ENCODE measurements at regions not wholly inside any gene's neighbourhood (a gene's known extent, or its start where the extent isn't known, plus 50 kb on each side); places are given as distances from the start of the nearest gene placed in this dataset.

DNA sequence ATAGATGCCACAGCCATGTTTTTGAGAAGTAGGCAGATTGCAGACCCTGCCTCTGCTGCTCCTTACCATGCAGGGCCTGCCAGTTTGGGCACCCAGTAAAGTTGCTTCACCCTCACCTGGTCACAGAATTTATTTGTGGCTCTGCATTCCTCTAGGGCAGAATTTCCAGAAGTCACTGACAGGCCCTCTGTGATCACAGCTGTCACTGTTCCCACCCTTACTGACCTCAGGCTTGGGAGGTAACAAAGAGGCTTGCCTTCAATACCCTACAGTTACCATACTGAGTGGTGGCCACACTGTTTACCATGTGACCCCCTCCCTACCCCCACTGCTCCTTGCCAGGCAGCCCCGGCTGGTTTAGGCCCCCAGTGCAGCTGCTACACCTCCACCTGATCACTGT lies 375.1 kb downstream of the SH3BGRL start:
- no CpG with 5 or more reads among the region's 1 CpG for WGBS (ENCODE audit: insufficient coverage)
- no peak for DNase-seq
- no peaks in the 10 kb centered on the region for H3K27me3 ChIP-seq (ENCODE audit: control insufficient read depth in 2 of 2, insufficient read depth in 2 of 2, low read length in 2 of 2)
- H3K79me2 ChIP-seq (ENCODE audit: insufficient read depth, low read length) = no peaks in the 10 kb centered on the region
- H3K9me3 ChIP-seq (replicated peaks in 1 of 2; ENCODE audit: control insufficient read depth in 1 of 2, insufficient read depth in 1 of 2, low read length in 2 of 2) = peaks cover 0 to 14% of the 10 kb centered on the region in 2 donors
- H3K36me3 ChIP-seq (replicated peaks in 1 of 2; ENCODE audit: control insufficient read depth in 1 of 2, insufficient read depth in 2 of 2, low read length in 2 of 2) = no peaks in the 10 kb centered on the region
- H3K4me1 ChIP-seq (ENCODE audit: control insufficient read depth in 1 of 2, insufficient read depth in 2 of 2, low read length in 2 of 2) = no peaks in the 10 kb centered on the region
- TF ChIP-seq, protein P1, sequence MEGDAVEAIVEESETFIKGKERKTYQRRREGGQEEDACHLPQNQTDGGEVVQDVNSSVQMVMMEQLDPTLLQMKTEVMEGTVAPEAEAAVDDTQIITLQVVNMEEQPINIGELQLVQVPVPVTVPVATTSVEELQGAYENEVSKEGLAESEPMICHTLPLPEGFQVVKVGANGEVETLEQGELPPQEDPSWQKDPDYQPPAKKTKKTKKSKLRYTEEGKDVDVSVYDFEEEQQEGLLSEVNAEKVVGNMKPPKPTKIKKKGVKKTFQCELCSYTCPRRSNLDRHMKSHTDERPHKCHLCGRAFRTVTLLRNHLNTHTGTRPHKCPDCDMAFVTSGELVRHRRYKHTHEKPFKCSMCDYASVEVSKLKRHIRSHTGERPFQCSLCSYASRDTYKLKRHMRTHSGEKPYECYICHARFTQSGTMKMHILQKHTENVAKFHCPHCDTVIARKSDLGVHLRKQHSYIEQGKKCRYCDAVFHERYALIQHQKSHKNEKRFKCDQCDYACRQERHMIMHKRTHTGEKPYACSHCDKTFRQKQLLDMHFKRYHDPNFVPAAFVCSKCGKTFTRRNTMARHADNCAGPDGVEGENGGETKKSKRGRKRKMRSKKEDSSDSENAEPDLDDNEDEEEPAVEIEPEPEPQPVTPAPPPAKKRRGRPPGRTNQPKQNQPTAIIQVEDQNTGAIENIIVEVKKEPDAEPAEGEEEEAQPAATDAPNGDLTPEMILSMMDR (IDR thresholded peaks at IDR 0.05) = no peak
- H3K27ac Mint-ChIP-seq = no peak overlapping the region
- H4K20me1 ChIP-seq (ENCODE audit: insufficient read depth, low read length) = no peaks in the 10 kb centered on the region
- intact Hi-C loops (cut with micrococcal nuclease) = no loop called here
- no peaks in the 10 kb centered on the region for H3K4me1 Mint-ChIP-seq
- H3K36me3 Mint-ChIP-seq = no peaks in the 10 kb centered on the region
- no peak overlapping the region for H3K27ac ChIP-seq (ENCODE audit: low read depth in 1 of 2, low read length in 2 of 2)
- peaks cover 0 to 2% (median 0%) of the 10 kb centered on the region in 3 donors for H3K27me3 Mint-ChIP-seq (ENCODE audit: low read depth in 3 of 3)
- H3K4me2 ChIP-seq (replicated peaks; ENCODE audit: extremely low read depth, low read length, poor library complexity, severe bottlenecking) = no peak overlapping the region
- H2AFZ ChIP-seq (ENCODE audit: insufficient read depth, low read depth, low read length, poor library complexity, severe bottlenecking) = no peak overlapping the region
- H3K9ac ChIP-seq (ENCODE audit: insufficient read depth, low read length, poor library complexity, severe bottlenecking) = no peak overlapping the region
- no peak overlapping the region for H3K4me3 Mint-ChIP-seq
- H3K9me3 Mint-ChIP-seq = peaks cover 0 to 8% (median 2%) of the 10 kb centered on the region in 7 donors
- H3K4me3 ChIP-seq (replicated peaks in 1 of 3; ENCODE audit: low read depth in 2 of 3, low read length in 3 of 3) = no peak overlapping the region

DNA sequence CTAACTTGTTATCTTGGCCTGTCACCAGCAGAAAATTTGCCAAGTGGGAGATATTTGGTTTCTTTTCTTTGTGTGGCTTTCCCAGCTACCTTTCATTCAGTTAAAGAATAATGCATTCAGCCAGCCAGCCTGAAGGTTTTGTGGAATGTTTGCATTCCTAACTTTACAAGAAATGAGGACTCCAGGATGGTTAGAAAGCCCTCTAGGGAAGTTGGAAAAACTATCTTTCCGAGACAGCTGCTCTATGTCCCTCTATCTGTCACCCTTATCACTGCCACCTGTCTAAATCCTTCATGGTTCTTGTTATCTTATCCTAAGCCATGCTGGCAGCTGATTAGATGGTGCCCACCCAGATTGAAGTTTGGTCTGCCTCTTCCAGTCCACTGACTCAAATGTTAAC lies 384.2 kb downstream of the SH3BGRL start:
- Mint-ChIP-seq H3K27ac (no peak overlapping the region), H3K9me3 (peaks cover 0 to 3% (median 0%) of the 10 kb centered on the region in 7 donors), H3K4me3 (no peak overlapping the region), H3K4me1 (no peaks in the 10 kb centered on the region), H3K27me3 (ENCODE audit: low read depth in 3 of 3) (peaks cover 0 to 1% (median 0%) of the 10 kb centered on the region in 3 donors), H3K36me3 (no peaks in the 10 kb centered on the region)
- Histone ChIP-seq H3K27ac (ENCODE audit: low read depth in 1 of 2, low read length in 2 of 2) (no peak overlapping the region), H3K9me3 (replicated peaks in 1 of 2; ENCODE audit: control insufficient read depth in 1 of 2, insufficient read depth in 1 of 2, low read length in 2 of 2) (no peaks in the 10 kb centered on the region), H4K20me1 (ENCODE audit: insufficient read depth, low read length) (no peaks in the 10 kb centered on the region), H3K36me3 (replicated peaks in 1 of 2; ENCODE audit: control insufficient read depth in 1 of 2, insufficient read depth in 2 of 2, low read length in 2 of 2) (no peaks in the 10 kb centered on the region), H3K4me2 (replicated peaks; ENCODE audit: extremely low read depth, low read length, poor library complexity, severe bottlenecking) (no peak overlapping the region), H3K79me2 (ENCODE audit: insufficient read depth, low read length) (no peaks in the 10 kb centered on the region), H3K4me3 (replicated peaks in 1 of 3; ENCODE audit: low read depth in 2 of 3, low read length in 3 of 3) (no peak overlapping the region), H3K9ac (ENCODE audit: insufficient read depth, low read length, poor library complexity, severe bottlenecking) (no peak overlapping the region), H3K4me1 (ENCODE audit: control insufficient read depth in 1 of 2, insufficient read depth in 2 of 2, low read length in 2 of 2) (no peaks in the 10 kb centered on the region), H2AFZ (ENCODE audit: insufficient read depth, low read depth, low read length, poor library complexity, severe bottlenecking) (no peak overlapping the region), H3K27me3 (ENCODE audit: control insufficient read depth in 2 of 2, insufficient read depth in 2 of 2, low read length in 2 of 2) (no peaks in the 10 kb centered on the region)
- intact Hi-C loops (cut with micrococcal nuclease) = no loop called here
- DNase-seq = no peak
- TF ChIP-seq, protein P1 (IDR thresholded peaks at IDR 0.05) = no peak
- WGBS (ENCODE audit: insufficient coverage) = no CpG with 5 or more reads among the region's 1 CpG
